GM19099 (cell line): ENCODE measurements at regions not wholly inside any gene's neighbourhood (a gene's known extent, or its start where the extent isn't known, plus 50 kb on each side); places are given as distances from the start of the nearest gene placed in this dataset.

ENCODE experiments used
- POLR2A ChIP-seq: IDR thresholded peaks from 3 replicates; pipeline ENCODE4 v1.6.1; 2011; ENCODE audit warnings: low read depth; ENCODE audit not compliant: insufficient read length; ENCODE audit errors: extremely low read depth

- peak; percentile 52 for TF ChIP-seq POLR2A
Observed at GRCh38 chr6:37102299-37103168, 67.4 kb upstream of the PIM1 start.

DNA sequence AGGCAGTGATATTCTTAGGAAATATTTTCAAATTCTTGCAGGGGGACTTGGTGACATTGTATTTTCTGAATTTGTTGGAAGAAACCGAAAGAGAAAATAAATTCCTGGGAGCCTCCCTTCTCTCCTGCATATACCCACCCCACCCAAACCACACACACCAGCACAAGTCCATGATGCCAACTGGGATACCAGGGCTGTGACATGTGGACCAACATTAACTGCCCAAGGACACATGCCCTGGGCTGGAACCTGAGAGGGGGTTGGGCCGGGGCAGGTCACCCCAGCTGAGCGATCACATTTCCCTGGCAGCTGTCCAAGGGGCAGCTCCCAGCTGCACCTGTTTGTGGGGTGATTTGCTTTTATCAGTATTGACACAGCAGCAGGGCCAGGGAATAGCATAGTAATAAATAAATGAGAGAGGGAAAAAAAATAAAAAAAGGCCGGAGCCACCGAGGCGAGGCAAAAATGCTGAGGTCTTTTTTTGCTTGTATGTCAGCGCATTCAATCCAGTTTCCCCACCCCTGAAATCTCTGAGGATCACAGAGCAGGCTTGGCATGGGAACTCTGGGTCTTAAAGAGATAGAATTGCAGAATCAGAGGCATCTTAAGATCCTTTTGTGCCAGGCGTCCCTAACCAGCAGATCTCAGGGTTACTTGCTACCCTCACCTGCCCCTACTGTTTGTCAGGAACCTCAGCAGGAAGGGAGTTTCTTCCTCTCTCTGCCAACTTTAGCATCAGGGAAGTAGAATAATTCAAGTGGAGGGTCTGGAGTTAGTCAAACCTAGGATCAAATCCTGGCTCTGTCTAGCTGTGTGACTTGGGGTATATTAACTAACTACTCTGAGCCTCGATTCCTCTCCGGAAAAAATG is 66.5 kb upstream of the PIM1 start:
- TF ChIP-seq POLR2A = no peak

DNA sequence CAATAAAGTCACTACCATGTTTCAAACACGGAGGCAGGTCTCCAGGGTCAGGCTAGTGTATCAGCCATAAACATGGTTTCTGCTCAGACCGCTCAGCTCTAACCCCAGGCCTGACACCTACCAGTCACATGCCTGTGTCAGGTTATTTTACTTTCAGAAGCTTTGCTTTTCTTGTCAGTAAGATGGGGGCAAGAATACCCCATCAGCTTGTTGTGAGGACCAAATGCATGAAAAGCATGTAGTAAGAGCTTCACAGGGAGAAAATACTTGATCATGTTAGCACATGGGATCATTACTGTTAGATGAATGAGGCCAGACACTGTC is 65.2 kb upstream of the PIM1 start:
- TF ChIP-seq POLR2A = no peak

DNA sequence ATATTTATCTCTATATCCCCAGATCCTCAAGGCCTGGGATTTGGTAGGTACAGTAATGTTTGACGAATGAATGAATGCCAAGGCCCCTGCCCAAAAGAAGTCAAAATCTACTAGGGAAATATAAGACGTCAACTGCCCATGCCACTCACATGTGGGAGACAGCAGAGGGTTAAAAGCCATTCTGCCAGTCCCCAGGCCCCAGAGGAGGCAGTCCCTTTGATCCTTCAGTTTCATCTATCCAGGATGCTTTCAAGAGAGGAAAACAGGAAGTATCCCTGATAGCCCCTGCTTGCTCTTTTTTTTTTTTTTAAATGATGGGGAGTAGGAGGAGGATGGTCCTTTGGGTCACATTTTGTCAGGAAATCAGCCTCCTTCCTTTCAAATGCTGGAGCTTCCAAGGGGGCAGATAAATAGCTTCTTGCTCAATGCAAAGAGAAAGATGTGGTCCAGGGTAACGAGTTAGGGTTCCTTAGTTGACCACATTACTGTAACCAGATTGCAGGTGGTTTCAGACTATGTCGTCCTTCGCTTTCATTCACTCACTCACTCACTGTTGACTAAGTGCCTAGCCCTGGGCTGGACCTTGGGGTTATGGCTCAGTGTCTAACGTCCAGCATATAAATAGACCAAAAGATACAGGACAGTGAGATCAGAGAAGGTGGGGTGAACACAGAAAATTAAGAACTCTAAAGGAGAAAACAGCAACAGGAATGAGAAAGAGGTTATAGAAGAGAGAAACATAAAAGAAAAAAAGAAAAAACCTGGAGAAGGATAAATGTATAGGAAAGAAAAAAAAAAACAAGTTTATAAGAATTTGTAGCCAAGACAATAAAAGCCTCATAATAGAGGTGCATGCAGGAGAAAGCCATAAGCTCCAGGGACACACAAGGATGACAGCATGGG is 64.6 kb upstream of the PIM1 start:
- TF ChIP-seq POLR2A = no peak

- no peak for TF ChIP-seq POLR2A
Observed at GRCh38 chr6:37106051-37106363, 63.9 kb upstream of the PIM1 start.

- TF ChIP-seq POLR2A = no peak
Observed at GRCh38 chr6:37106554-37106953, 63.4 kb upstream of the PIM1 start.

DNA sequence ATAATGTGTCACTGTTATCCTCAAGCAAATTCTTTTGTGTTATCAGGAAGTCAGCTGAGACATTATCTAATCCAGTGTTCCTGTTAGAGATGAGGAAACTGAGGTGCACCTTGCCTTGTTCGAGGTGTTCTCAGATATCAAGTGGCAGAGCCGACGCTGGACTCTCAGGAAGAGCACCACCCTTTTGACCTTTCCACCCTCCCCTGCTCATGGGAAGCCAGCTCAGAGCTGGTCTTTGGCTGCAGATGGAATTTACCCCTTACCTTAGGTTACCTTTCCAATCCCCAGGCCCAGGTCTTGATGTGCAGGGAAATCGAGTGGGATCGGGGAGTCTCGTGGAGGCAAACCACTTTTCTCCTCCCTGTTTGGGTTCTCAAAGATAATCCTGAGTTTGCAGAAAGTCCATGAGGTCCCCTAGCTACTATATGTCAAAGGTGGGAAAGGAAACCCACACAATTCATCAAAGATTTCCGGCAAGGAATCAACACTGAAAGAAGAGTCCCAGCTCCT is 62.9 kb upstream of the PIM1 start:
- no peak for TF ChIP-seq POLR2A

GRCh38 chr6:37109714-37110499 is 60.0 kb upstream of the PIM1 start:
- no peak for TF ChIP-seq POLR2A

DNA sequence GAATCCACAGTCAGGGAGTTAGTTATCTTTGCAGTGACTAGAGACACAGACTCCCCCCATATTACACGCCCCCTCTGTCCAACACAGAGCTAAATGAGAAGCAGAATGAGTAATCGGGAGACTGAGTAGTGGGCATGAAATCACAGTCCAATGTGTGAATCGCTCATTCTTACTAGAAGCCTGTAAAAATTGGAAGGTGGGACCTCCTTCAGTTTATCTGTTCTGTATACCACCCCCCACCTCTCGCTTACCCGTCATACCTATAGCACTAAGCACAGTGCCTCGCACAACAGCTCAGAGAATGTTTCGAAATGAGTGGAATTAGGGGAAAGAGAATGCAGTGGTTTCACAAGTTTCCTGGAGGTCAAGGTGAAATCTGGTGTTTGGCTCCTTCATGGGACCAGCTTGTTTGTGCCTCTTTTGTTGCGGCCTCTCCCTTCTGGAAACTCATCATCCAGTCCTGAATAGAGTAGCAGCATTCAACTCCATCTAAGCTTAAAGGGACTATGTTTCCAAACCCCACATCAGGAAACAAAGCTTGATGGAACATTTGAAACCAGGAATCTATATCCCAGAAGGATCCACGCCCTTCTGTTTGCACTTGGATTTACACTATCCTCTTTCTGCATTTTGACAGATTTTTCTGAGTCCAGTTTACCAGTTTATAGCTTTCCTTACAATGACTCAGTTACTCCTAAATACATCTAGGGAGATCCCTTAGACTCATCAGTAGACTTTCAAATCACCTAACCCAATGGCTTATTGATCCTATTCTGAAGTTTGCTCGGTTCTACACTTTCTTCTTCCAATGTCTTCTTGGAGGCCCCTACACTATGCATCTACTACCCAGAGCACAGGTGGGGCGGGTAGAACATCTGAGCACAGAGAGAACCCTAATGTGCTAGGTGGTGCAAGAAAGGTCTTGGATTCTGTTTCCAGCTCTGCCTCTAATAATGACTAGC is 59.2 kb upstream of the PIM1 start:
- no peak for TF ChIP-seq POLR2A

- no peak for TF ChIP-seq POLR2A
Observed at GRCh38 chr6:37113976-37114375, 56.0 kb upstream of the PIM1 start.

DNA sequence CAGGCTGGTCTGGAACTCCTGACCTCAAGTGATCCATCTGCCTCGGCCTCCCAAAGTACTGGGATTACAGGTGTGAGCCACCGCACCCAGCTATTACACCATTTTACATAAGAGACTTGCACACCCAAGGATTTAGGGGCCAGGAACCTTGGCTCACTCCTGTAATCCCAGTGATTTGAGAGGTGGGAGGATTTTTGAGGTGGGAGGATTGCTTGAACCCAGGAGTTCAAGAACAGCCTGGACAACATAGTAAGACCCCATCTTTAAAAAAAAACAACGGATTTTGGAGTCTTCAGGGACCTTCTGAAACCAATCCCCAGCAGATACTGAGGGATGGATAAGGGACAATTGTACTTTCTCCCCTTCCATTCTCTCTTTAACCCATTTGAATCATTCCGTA is 55.3 kb upstream of the PIM1 start:
- TF ChIP-seq POLR2A = no peak

DNA sequence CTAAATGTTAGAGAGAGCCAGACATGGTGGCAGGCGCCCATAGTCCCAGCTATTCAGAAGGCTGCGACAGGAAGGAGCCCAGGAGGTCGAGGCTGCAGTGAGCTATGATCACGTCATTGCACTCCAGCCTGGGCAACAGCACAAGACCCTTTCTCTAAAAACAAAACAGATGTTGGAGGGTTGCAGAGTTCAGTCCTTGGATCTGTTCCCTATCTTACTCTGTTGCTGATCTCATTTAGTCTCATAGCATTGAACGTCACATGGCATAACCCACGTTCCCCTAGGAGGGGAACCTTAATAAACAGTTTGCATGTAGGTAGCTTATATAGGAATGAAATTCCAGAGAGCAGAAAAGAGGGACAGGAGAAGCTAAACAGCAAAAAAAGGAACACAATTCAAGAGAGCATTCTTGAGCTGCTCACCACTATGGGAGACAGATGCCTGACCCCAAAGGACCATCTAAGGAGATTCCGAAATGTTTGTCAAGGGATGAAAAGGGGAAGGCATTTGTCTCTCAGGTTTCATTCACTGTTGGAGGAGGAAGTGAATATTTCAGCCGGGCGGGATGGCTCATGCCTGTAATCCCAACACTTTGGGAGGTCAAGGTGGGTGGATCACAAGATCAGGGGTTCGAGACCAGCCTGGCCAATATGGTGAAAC is 54.6 kb upstream of the PIM1 start:
- no peak for TF ChIP-seq POLR2A

DNA sequence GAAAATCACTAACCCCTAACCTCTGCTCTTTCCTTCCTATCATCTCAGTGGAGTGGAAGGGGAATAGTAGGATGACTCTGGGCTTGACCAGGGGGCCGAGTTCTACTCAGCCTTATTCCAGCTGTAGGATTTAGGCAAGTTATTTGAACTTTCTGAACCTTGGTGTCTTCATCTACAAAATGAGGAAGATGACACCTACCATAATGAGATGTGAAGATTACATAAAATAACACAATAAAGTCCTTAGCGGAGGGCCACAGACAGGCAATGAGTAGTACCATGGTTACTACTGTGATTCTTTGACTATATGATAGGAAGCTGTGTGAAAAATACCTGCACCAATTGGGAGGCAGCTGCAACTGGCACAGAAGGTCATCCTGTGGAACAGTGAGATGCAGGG is 53.6 kb upstream of the PIM1 start:
- no peak for TF ChIP-seq POLR2A
